ENCODE measurements at regions not wholly inside any gene's neighbourhood (a gene's known extent, or its start where the extent isn't known, plus 50 kb on each side); places are given as distances from the start of the nearest gene placed in this dataset.

GRCh38 chr4:33160126-33160525 is 2440.0 kb downstream of the PCDH7 start:
- TF ChIP-seq CTCF (conservative IDR thresholded peaks at IDR 0.05; ENCODE audit: low read depth, low read length) = peak; percentile 64
- TF ChIP-seq EZH2 (IDR thresholded peaks at IDR 0.05; ENCODE audit: low read length, unreplicated experiment) = no peak
